ENCODE measurements at regions not wholly inside any gene's neighbourhood (a gene's known extent, or its start where the extent isn't known, plus 50 kb on each side); places are given as distances from the start of the nearest gene placed in this dataset.
A peak's percentile ranks its signal among the peaks of the same experiment; 100 is the strongest.

- no peak for DNase-seq
Observed at GRCh38 chr3:127394031-127394430, 106.2 kb upstream of the PRR20G start.

- DNase-seq, result no peak
Observed at GRCh38 chr3:127393131-127393820, 105.4 kb upstream of the PRR20G start.

DNA sequence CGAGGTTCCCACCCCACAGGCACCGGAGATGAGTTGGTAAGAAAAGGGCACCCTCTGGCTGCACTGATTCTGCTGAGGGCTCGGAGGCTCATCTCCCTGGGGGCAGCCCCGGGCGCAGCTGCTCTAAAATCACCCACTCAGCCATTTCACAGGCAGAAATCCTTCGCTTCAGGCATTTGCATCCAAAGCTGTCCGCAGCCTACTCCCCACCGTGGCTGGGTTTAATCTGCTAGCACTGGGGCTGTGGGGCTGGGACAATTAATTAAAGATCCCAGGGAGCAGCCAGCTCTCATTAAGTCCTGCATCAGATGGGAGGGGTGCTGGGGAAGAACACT, 104.3 kb upstream of the PRR20G start:
- peak; percentile 13 for DNase-seq

GRCh38 chr3:127391436-127392155, 103.8 kb upstream of the PRR20G start:
- no peak for DNase-seq

DNA sequence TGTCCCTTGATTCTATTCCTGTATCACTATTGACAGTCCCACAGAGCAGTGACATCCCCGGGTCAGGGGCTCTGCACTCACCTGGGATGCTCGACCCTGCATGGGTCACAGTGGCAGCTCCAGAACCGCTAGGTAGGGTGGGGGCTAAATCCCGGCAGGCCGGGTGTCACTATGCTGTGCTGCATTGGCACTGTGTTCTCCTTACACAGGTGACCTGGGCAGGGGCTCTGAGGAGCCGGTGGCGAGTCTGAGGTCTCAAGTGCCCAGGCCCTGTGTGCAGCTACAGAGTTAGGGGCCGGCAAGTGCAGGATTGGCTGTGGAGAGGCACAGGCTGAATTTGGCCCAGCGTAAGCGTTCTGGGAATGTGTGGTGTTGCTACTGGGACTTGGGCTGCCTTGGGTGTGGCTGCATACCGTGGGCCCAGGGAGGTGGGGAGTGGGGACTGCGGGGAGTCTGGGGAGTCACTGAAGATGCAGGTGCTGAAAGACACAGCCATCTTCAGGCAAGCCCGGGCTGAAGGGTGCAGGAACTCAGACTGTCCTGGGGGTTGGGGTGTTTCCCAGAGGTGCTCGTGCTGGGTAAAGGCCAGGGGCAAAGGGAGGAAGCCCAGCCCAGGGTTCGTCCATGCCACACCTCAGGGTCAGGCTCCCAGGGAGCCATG, 102.6 kb upstream of the PRR20G start:
- no peak for DNase-seq

DNA sequence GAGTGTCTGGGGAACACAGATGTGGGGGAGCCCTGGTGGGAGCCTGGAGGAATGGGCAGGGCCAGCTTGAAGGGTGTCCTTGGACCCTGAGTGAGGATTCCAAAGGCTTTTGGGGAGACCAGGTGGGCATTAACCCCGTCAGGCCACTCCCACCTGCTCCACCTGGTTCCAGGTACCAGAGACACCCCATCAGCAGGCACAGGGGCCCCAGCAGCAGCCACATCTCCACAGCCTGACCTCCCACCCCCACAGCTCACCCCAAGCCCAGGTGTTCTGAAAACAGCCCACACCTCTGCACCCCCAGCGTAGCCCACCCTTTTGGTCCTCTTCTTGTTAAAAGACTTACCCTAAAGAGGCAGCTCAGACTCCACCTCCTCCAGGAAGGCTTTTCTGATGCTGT, 102.1 kb upstream of the PRR20G start:
- no peak for DNase-seq

- no peak for DNase-seq
Observed at GRCh38 chr3:127389420-127389819, 101.6 kb upstream of the PRR20G start.

- no peak for DNase-seq
Observed at GRCh38 chr3:127388427-127388826, 100.6 kb upstream of the PRR20G start.

DNA sequence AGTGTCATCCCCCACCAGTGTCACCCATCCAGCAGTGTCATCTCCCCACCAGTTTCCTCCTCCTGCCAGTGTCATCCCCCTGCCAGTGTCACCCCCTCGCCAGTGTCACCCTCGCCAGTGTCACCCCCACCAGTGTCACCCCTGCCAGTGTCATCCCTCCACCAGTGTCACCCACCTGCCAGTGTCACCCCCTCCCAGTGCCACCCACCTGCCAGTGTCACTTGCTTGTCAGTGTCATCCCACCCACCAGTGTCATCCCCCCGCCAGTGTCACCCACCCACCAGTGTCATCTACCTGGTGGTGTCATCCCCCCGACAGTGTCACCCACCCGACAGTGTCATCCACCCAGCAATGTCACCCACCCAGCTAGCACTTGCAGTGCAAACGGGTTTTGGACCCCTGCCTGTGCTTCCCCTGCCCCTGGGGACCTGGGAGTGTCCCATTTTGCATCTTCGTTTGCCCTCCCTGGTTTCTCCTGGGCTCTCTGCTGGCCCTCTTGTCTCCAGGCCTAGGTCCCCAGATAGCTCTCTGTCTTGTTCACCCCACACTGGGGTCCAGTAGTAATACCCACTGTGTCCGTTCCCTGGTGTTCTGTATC, 99.8 kb upstream of the PRR20G start:
- DNase-seq, result no peak

DNA sequence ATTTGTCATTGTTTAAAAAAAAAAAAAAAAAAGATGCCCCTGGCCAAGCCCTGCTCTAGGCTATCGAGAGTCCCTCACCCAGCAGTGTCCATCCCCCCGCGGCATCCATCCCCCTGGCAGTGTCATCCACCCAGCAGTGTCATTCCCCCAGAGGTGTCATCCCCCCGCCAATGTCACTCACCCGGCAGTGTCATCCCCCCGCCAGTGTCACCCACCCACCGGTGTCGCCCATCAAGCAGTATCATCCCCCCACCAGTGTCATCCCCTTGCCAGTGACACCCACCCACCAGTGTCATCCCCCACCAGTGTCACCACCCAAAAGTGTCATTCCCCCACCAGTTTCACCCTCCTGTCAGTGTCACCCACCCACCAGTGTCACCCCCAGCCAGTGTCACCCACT, 99.3 kb upstream of the PRR20G start:
- no peak for DNase-seq

GRCh38 chr3:127386490-127386889, 98.6 kb upstream of the PRR20G start:
- DNase-seq, result no peak

- no peak for DNase-seq
Observed at GRCh38 chr3:127385540-127385870, 97.7 kb upstream of the PRR20G start.

- no peak for DNase-seq
Observed at GRCh38 chr3:127384717-127385539, 97.1 kb upstream of the PRR20G start.

DNA sequence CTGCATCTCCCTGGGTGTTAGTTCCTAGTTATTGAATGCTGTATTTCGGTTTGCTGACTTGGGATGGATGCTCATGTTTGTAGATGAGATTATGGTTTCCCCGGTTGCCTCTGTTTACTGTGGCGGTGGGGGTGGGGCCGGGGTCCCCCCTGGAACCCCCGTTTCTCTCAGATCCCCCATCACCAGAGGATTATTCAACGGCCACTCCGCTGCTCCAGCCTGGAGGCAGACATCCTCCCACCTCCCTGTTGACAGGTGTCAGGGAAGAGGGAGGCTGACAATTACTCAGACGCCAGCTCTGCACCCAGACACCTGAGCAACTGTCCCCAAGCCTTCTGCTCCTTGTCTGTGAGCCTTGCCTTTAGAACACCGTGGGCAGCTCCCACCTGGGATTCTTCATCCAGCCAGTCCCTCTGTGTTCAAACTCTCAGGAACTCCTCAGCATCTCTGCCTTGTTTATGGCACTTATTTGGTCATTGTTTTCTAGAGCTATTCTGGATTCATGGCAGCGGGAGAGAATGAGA, 95.9 kb upstream of the PRR20G start:
- no peak for DNase-seq

DNA sequence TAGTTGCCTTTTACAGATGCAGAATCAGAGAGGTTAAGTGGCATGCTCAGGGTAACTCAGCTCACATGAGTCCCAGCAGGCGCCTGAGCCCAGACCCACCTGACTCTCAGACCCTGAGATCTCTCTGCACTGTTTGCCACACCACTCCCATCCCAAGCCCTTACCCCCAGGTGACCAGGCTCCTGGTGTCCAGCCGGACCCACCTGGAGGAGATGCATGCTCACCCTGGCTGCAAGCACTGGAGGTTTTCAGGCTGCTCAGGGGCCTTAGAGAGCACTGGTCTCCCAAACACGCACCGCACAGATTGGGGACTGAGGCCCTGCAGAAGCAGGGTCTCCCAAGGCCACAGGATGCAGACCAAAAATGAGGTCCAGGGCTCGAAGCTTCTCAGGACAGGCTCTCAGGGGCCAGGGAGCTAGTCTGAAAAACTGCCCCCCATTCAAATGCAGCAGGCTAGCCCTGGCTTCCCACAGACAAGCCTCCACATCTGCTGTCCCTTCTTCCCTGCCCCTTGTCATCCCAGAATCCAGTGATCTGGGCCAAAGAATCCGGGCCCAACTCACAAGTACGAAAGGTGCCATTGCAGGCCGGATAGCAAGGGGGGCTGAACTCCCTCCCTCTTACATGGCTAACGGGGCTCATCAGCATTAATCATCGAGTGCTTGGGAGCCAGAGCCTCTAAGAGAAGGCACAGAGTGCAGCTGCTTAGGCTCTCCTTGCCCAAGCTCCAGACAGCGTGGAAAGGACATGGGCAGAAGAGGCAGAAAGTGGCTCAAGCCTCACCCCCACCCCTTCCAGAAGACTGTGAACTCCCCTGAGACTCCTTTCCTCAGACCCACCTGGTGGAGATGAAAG, 90.2 kb upstream of the PRR20G start:
- DNase-seq, result no peak

- no peak for DNase-seq
Observed at GRCh38 chr3:127375151-127375930, 87.5 kb upstream of the PRR20G start.

GRCh38 chr3:127374086-127375010, 86.5 kb upstream of the PRR20G start:
- no peak for DNase-seq

- no peak for DNase-seq
Observed at GRCh38 chr3:127373441-127374085, 85.7 kb upstream of the PRR20G start.

- no peak for DNase-seq
Observed at GRCh38 chr3:127371846-127372245, 84.0 kb upstream of the PRR20G start.
